ENCODE measurements at regions not wholly inside any gene's neighbourhood (a gene's known extent, or its start where the extent isn't known, plus 50 kb on each side); places are given as distances from the start of the nearest gene placed in this dataset.

GRCh38 chr2:51693640-51694039, 661.7 kb upstream of the NRXN1 start:
- Histone ChIP-seq H4K20me1 (ENCODE audit: insufficient read depth, low read length) (no peaks in the 10 kb centered on the region), H3K4me3 (ENCODE audit: low read length) (no peak overlapping the region), H3K27me3 (replicated peaks; ENCODE audit: insufficient read depth, low read length) (no peaks in the 10 kb centered on the region), H3K4me2 (ENCODE audit: low read depth, low read length) (no peak overlapping the region), H3K9ac (ENCODE audit: low read length) (no peak overlapping the region), H3K9me2 (replicated peaks; ENCODE audit: insufficient read depth, low read length) (no peaks in the 10 kb centered on the region), H3K9me3 (replicated peaks; ENCODE audit: insufficient read depth, low read length) (no peaks in the 10 kb centered on the region), H3K79me2 (ENCODE audit: low read length) (no peaks in the 10 kb centered on the region), H3K27ac (ENCODE audit: low read length) (no peak overlapping the region), H3K36me3 (replicated peaks; ENCODE audit: insufficient read depth, low read length) (no peaks in the 10 kb centered on the region), H3K4me1 (ENCODE audit: low read length) (no peaks in the 10 kb centered on the region), H3F3A (ENCODE audit: insufficient read depth, low read length) (no peaks in the 10 kb centered on the region), H2AFZ (ENCODE audit: low read length) (no peak overlapping the region)
- TF ChIP-seq EZH2phosphoT487 (IDR thresholded peaks at IDR 0.05; ENCODE audit: low read length) (no peak), EZH2 (optimal IDR thresholded peaks at IDR 0.05; ENCODE audit: low read depth, low read length) (no peak), CTCF (IDR thresholded peaks at IDR 0.05; ENCODE audit: low read length) (no peak)
- DNase-seq, result no peak

- Histone ChIP-seq H3K4me1 (ENCODE audit: low read length) (no peaks in the 10 kb centered on the region), H3K9ac (ENCODE audit: low read length) (no peak overlapping the region), H4K20me1 (ENCODE audit: insufficient read depth, low read length) (no peaks in the 10 kb centered on the region), H3K9me3 (replicated peaks; ENCODE audit: insufficient read depth, low read length) (no peaks in the 10 kb centered on the region), H3F3A (ENCODE audit: insufficient read depth, low read length) (no peaks in the 10 kb centered on the region), H3K27ac (ENCODE audit: low read length) (no peak overlapping the region), H2AFZ (ENCODE audit: low read length) (no peak overlapping the region), H3K4me3 (ENCODE audit: low read length) (no peak overlapping the region), H3K79me2 (ENCODE audit: low read length) (no peaks in the 10 kb centered on the region), H3K27me3 (replicated peaks; ENCODE audit: insufficient read depth, low read length) (no peaks in the 10 kb centered on the region), H3K36me3 (replicated peaks; ENCODE audit: insufficient read depth, low read length) (no peaks in the 10 kb centered on the region), H3K4me2 (ENCODE audit: low read depth, low read length) (no peak overlapping the region), H3K9me2 (replicated peaks; ENCODE audit: insufficient read depth, low read length) (no peaks in the 10 kb centered on the region)
- TF ChIP-seq CTCF (IDR thresholded peaks at IDR 0.05; ENCODE audit: low read length) (no peak), EZH2phosphoT487 (IDR thresholded peaks at IDR 0.05; ENCODE audit: low read length) (no peak), EZH2 (optimal IDR thresholded peaks at IDR 0.05; ENCODE audit: low read depth, low read length) (no peak)
- no peak for DNase-seq
Observed at GRCh38 chr2:51681854-51682253, 649.9 kb upstream of the NRXN1 start.

- H2AFZ ChIP-seq (ENCODE audit: low read length), result no peak overlapping the region
- TF ChIP-seq EZH2 (optimal IDR thresholded peaks at IDR 0.05; ENCODE audit: low read depth, low read length), result no peak
- TF ChIP-seq CTCF (IDR thresholded peaks at IDR 0.05; ENCODE audit: low read length), result no peak
- no peak for TF ChIP-seq EZH2phosphoT487 (IDR thresholded peaks at IDR 0.05; ENCODE audit: low read length)
- H3K27ac ChIP-seq (ENCODE audit: low read length), result no peak overlapping the region
- H3K36me3 ChIP-seq (replicated peaks; ENCODE audit: insufficient read depth, low read length), result no peaks in the 10 kb centered on the region
- H3K4me1 ChIP-seq (ENCODE audit: low read length), result no peaks in the 10 kb centered on the region
- no peaks in the 10 kb centered on the region for H3K27me3 ChIP-seq (replicated peaks; ENCODE audit: insufficient read depth, low read length)
- no peaks in the 10 kb centered on the region for H3K9me2 ChIP-seq (replicated peaks; ENCODE audit: insufficient read depth, low read length)
- no peaks in the 10 kb centered on the region for H3K9me3 ChIP-seq (replicated peaks; ENCODE audit: insufficient read depth, low read length)
- no peaks in the 10 kb centered on the region for H3F3A ChIP-seq (ENCODE audit: insufficient read depth, low read length)
- no peaks in the 10 kb centered on the region for H4K20me1 ChIP-seq (ENCODE audit: insufficient read depth, low read length)
- no peaks in the 10 kb centered on the region for H3K79me2 ChIP-seq (ENCODE audit: low read length)
- H3K9ac ChIP-seq (ENCODE audit: low read length), result no peak overlapping the region
- no peak overlapping the region for H3K4me2 ChIP-seq (ENCODE audit: low read depth, low read length)
- H3K4me3 ChIP-seq (ENCODE audit: low read length), result no peak overlapping the region
- no peak for DNase-seq
Observed at GRCh38 chr2:51673628-51674027, 641.7 kb upstream of the NRXN1 start.
